GM21423 (cell line): ENCODE measurements at regions not wholly inside any gene's neighbourhood (a gene's known extent, or its start where the extent isn't known, plus 50 kb on each side); places are given as distances from the start of the nearest gene placed in this dataset.

ENCODE experiments used
- ATAC-seq: cut with Tn5 transposase; IDR thresholded peaks from one replicate; pipeline ENCODE4 v1.9.1; 2021; ENCODE audit warnings: mild to moderate bottlenecking, moderate library complexity; ENCODE audit not compliant: unreplicated experiment

DNA sequence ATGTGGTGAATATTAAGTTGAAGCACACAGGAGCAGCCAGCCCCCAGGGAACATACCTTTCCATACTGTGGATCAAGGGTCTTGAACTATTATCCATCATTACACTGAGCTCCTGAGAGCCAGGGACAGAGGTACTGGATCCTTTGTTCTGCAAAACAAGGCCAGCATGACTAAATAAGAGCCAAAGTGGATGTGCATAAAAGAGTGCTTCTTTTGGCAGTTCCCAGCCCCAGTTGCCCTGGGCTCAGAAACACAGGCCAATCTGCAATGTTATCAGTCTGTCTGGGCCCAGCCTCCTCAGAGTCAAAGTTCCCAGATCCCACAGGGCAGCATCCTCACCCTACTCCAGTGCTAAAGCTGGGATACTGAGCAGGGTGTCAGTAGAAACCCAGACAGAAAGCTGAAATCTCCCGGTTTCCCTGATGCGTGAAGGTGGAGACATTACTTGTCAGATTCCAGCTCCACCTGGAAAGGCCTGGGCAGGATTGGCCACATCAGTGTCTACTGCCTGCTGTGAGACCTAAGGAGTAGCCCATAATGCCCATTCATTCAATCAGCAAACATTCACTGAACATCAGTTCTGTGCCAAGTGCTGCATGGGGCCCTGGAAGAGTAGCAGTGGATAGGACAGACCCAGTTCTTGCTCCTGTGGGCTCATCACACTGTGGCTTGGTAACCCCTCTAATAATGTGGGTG, 342.7 kb downstream of the CXCL12 start:
- no peak for ATAC-seq

DNA sequence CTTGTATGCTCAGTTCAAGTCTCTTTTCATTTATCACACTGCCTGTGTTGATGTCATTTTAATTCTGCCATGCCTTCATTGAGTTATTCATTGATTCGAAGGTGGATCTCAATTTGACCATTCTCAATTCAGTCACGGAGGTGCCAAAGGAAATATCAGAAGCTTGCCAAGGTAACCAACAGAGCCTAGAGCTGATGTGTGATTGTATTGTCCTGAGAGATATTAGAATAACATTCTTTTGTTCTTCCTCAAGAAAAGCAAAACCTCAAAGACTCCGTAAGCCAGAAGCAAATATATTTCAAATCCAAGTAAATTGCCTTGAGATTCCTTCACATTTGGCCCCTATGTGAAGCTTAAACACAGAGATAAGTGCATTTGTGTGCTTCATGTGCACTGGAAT, 345.3 kb downstream of the CXCL12 start:
- no peak for ATAC-seq

DNA sequence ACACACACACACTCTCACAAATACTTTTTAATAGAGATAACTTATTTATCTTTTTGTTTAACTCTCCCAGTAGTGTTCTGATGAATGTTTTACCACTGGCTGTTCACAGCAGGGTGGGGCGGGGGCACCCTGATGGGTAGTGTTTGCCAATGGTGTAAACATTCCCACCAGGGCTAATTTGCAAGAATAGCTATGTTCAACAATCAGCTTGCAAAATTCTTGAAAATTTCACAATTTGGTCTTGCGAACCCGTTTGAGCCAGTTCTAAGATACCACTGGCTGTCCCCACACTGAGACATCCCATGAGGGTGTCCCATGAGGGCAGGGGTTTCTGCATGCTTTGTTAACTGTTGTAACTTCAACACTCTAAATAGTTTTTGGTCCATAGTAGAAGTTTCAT, 348.5 kb downstream of the CXCL12 start:
- ATAC-seq, result no peak

DNA sequence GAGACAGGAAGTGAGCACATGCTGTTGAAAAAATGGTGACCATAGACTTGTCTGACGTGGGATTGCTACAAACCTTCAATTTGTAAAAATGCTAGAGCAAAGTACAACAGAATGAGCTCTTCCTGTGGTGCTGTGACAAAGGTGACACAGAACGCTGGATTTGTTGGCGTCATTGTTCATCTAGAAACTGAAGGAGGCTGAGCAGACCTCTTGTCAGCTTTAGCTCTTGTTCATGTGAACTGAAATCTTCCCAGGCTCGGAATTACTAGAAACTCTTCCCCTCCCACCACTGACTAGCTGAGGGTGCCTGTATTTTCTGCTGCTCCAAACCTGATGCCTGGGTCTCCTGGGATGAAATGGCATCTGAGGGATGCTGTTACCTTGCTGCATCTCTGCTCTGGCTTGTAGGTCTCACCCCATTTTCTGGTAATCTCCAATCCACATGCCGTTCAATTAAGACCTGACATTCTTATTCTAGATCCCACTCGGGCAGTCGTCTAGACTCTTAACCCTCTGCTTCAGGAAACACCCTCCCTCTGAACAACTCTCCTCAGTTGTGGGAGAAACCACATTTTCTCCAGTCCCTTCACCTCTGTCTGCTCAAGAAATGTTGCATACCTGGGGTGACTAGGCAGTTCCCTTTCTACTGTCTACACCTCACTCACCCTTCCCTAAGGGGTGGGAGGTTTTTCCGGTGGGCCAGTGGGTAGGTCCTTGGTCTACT, 349.3 kb downstream of the CXCL12 start:
- no peak for ATAC-seq

DNA sequence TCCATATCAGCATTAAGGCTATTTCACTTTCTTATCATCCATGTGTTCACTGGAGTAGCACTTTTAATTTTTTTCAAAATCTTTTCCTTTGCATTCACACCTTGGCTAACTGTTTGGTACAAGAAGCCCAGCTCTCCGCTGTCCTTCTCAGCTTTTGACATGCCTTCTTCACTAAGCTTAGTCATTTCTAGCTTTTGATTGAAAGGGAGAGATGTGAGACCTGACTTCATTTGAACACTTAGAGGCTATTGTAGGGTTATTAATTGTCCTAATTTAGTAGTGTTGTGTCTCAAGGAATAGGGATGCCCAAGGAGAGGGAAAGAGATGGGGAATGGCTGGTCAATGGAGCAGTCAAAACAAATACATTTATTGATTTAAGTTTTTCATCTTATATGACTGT, 350.0 kb downstream of the CXCL12 start:
- ATAC-seq, result no peak

DNA sequence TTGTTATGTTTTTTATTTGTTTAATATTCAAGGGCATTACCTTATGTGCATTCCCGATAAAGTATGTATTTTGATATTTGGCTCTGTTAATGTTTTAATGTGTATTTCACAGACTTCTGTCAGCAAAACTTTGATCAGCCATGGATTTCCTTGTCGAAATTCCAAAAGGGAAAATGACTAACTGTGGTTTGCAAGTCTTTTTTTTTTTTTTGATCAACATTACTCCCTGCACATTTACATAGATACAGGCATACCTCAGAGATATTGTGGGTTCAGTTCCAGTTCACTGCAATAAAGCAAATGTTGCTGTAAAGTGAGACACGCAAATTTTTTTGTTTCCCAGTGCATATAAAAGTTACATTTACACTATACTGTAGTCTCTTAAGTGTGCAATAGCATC, 351.9 kb downstream of the CXCL12 start:
- ATAC-seq, result no peak

DNA sequence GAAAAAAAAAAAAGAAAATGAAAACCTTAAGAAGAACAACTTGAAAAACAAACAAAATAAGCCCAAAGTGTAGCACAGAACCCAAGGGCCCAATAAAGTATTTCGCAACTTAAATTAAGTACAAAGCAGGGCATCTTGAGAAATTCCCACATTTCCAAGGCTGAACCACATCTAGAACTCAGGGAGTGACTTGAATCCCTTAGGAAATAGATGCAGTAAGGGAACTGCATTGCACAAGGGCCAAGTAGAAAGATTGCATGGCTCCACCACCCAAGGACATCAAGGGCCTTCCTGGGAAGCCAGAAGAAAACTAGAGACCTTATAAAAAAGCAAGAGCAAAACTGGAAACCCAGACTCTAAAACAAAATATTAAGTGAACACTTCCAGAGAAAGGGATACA, 352.7 kb downstream of the CXCL12 start:
- ATAC-seq, result no peak

DNA sequence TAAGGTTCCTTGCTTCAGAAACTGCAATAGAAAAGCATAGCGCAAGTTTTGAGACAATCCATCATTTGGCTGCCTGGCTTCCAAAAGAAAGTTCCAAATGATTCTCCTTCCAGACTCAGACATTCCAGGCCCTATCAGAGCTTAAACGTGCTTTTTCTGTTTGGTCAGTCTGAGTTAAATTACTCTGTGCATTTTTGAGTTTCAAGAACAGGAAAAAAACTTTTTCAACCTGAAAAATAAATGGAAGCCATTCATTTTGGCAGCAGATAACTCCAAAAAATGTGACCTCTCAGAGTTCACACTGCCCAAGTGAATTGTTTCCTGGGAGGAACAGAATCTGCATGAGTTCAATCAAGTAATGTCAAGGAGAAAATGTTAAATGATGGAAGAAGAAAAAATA, 354.2 kb downstream of the CXCL12 start:
- ATAC-seq, result no peak

DNA sequence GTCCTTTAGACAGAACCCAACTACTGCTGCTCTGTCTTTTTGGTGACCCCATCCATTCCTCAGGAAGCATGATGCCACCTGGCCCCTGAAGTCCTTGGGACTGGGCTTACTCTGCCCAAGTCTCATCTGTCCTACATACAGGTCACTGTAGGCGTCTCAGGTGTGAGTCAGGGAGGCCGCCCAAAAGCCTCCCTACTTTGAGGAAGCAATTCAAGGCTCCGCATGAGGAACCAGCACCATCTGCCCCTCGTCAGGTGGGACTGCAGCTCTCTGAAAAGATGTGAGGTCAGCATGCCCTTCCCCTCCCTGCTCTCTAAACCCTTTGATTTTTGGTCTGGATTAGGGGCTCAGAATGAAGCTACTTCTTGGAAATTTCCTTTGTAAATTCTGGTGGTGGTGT, 354.8 kb downstream of the CXCL12 start:
- no peak for ATAC-seq

DNA sequence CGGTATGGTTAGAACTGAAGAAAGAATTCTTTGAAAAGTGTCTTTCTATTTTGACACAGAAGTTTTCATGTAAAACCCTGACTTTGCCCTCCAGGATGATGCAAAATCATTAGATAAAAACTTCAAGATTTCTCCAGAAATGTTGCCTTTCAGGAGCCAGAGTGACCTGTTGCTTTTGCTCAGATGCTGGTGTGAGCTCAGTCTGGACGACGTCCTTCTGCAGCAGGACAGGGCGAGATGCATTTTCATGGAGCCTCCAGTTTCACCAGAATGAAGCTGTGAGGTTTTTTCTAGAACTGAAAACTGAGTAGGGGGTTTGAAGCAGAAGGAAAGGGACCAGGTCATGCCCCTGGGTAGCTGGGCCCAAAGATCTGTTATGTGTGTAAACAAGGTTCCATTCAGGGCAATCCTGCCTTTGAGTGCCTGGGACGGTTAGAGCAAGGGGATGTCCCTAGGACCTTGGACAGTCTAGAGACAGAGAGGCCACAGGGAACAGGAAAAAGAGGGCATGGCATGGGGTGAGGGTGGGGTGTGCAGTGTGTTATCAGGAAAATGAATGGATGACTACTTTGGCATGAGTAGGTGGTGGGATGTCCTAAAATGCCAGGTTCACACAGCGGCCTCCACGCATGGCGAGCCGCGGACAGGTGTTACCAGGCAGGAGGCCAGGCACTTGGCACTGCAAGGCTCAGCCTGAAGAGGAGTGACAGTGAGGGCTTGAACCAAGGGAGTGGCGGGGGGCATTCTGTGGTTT, 356.3 kb downstream of the CXCL12 start:
- ATAC-seq, result no peak

DNA sequence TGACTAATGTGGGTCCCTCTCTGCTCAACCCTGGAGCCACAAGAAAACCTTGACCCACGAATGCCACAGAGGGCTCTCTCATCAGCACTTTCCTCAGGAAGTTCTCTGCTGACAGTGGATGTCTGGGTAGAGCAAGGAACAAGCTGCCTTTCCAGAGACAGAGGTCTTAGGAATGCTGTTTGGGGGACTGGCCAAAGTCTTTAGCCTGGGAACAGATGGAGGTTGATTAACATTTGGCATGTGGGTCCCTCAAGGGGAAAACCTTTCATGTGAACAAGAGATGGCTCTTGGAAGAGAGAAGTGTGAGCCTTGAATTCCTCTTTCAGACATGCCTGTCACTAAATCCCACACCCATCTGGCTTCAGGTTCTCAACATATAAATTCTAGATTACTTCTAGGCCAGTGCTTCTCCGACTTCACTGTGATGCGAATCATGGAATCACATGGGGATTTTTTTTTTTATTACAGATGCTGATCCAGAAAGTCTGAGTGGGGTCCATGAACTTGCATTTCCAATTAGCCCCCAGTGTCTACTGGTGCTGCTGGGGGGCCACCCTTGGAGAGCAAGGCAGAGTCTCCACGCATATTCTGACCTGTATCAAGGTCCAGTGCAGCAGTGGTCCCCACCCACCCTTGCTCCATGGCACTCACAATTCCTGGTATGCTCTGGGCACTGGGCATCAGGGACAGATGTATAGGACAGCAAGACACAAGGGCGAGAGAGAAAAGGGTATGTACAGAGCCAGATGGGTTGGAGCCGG, 360.4 kb downstream of the CXCL12 start:
- ATAC-seq, result no peak

DNA sequence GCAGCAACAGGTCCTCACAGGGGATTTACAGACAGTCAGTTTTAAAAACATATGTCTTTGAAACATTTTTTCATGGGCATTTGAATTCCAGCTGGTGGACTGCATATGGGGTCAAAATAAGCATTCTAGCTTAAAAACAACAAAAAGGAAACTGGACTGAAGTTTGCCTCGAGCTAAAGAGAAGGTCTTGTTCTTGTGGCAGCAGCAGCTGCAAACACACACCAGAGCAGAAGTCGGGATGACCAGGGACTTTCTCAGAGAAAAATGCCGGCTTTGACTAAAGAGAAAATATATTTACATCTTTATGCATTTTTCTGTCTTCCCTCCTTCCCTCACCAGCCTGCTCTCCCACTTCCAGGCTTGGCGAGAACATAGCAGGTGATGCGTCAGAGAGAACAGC, 361.4 kb downstream of the CXCL12 start:
- no peak for ATAC-seq

DNA sequence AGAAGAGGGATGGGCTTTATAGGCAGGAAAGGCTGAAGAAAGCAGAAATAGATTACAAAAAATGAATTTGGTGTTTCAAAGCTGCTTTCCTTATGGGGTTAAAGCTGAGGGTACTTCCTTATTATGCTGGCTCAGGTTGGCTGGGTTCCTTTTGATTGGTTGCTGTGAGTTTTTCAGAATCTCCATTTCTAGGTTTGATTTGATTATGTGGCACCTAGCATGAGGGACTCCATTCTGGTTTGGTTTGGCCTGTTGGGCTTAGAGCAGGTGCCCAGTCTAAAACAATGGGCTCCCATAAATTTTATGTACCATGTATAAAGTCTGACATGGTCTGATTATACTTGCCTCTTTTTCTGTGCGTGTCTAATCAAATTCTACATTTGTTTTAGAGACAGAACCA, 362.7 kb downstream of the CXCL12 start:
- ATAC-seq, result no peak

DNA sequence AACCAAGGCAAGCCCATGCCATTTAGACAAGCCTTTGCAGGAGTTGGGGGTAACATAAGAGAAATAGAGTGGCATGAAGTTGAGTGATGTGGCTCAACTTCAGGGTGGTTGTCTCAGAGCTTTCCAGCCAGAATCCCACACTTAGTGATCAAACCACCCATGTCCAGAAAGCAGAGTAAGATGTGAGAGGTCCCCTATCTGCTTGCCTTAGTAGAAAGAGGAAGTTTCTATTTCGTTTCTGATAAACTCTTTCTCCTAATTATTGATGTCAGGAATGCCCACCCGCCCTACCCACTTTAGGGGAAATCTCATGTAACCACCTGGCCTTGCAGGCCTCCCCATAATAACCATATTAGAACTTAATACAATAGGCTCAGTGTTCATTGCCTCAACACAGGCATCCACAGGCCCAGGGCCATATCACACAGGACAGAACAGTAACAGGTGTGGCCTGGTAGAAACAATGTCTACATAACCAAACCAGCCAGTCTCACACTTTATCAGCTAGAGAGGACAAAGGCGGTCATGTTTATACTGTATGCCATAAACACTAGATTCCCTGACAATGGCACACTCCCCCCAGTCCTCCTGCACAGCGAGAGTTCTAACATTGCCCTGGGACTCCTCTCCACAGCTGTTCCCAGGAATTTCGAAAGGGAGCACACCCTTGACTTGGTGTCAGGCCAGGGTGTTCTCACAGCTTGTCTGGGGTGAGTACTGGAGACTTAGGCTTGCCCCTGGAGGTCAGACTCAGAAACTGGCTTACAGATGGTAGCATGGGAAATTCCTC, 364.4 kb downstream of the CXCL12 start:
- peak; percentile 47 for ATAC-seq

DNA sequence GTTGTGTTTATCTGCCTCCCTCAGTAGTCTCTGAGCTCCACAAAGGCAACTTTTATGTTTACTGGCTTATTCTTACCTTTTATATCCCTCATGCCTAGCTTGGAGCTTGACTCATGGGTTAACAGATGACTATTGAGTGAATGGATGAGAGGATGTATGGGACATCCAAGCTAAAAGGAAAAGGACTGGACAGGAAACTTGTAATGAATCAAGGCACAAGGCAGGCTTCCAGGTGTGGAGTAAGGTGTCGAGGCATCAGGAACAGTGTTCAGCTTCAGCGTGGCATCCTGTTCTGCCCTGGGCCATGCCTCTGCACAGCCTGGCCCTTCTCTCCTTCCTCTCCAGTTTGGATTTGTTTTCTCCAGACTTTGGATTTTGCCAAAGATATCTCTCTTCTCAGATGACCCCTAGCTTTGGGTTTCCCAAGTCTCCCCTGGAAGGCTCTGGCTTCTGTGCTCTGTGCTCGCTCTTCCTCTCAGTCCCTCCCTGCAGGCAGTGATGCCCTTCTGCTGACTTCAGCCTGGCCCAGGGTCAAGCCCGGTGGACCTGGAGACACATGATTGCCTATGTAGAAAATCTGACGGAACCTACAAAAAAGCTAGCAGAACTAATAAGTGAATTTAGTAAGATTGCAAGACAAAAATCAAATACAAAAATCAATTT, 367.3 kb downstream of the CXCL12 start:
- no peak for ATAC-seq

DNA sequence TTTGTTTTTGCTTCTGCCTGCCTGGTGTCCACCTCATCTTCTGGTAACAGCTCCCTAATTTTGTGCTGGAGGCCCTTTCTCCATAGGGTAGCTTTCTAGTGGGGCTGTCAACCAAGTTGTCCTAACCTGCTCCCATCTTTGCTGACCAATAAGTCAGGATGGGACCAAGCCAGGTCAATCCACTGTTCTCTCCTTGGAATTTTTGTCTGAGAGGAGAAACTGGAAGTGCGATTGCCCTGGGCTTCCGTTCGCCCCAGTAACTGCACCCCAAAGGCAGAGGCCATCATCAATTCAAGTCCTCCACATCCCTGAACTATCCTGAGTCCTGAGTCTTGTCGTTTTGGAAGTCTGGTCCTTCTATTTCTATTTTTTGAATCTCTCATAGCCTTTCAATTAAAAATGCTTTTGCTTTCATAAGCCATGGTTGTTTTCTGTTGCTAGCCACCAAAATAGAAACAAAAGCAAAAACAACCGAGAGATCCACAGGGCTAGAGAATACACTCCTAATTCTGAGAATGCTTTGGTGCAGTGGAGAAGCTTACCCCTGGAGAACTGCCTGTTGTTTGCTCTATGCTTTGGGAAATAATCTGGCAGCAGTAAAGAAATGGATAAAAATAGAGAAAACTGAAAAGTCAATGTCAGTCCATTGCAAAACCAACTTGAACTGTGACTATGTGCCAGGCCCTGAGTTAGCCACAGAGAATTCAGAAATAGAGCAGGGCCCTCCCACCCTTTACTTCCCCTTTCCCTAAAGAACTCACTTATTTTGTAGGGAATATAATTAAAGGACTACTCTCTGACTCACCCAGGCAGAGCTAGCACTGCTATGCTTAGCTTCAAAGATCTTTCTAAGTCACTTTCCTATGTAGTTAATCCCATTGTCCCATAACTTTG, 368.1 kb downstream of the CXCL12 start:
- no peak for ATAC-seq

DNA sequence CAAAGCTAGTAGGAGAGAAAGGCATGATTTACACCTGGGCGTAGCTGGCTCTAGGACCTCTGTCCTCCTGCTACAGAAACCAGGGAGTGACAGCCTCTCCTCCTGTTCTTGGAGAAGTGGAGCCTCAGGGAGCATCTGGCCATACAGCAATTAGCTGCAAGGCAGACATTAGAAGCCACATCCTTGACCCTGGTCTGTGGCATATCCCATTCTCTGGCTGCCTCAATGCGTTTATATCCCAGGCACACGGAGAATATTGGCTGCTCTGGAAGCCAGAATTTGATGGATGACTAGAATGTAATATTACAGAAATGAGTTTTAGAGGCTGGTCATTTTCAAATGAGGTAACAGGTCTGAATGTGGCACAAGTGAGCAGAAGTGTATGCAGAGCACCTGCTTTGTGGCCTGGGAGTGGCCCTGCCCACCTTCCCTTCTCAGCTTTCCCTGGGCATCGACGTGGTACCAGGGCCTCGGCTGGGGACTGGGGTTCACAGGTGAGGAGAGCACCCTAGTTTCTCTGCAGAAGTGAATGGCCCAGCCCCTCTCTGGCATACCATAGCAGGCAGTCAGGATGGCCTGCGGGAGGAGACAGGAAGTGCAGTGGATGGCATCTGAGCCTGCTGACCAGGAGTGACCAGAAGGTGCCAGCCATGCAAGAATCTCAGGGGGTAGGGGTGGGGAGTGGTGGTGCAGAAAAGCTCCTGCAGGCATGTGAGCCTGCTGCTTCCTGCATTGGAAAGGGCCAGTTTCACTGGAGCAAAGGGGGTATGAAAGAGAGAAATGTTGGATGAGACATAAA, 367.2 kb upstream of the ZNF32 start:
- no peak for ATAC-seq

DNA sequence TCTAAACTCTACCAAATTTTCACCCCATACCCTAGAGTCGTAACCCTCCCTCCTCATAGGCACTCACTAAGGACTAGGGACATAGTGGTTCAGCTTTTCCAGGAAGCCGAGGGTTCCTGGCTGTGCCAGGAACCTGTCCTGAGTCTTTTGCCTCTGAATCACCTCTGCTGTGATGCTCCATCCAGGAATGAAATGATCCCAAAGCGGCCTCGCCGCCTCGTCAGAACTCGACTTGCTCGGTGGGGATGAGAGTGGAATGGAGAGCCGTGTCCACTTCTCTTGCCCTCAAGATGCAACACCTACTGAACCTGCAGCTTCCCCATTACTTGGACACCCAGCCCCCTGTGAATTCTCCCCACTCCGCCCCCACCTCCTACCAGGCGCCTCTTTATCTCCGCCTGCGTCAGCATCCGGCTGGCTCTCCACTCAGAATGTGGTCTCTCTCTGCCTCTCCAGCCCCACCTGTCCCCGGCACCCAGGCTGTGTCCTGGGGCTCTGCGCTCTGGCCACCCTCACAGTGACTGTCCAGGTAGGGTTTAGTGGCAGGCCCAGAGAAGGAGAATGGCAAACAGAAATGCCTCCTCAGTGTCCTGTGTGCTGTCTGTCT, 366.1 kb upstream of the ZNF32 start:
- ATAC-seq, result no peak
